Mesenteric fat pad (tissue), 1 donor: ENCODE measurements at regions not wholly inside any gene's neighbourhood (a gene's known extent, or its start where the extent isn't known, plus 50 kb on each side); places are given as distances from the start of the nearest gene placed in this dataset.

Experiments
- DNase-seq: peaks from one replicate; pipeline ENCODE4 v3.0.0-alpha.2; 2020; ENCODE audit warnings: low spot score
- donor health status: DM: yes; HTN: yes; CAD: no.

GRCh38 chr4:8796096-8796495, 75.5 kb downstream of the HMX1 start:
- DNase-seq, result no peak

- no peak for DNase-seq
These were observed 76.5 kb downstream of the HMX1 start for GRCh38 chr4:8795140-8795539.

- DNase-seq, result no peak
These were observed 77.1 kb downstream of the HMX1 start for GRCh38 chr4:8794491-8794890.

- no peak for DNase-seq
These were observed 78.0 kb downstream of the HMX1 start for GRCh38 chr4:8793571-8794160.

- no peak for DNase-seq
These were observed 79.1 kb downstream of the HMX1 start for GRCh38 chr4:8792491-8792890.

- DNase-seq, result no peak
These were observed 80.0 kb downstream of the HMX1 start for GRCh38 chr4:8791609-8792008.

GRCh38 chr4:8790749-8791148, 80.9 kb downstream of the HMX1 start:
- no peak for DNase-seq

GRCh38 chr4:8788174-8788573, 83.5 kb downstream of the HMX1 start:
- DNase-seq, result no peak

GRCh38 chr4:8786166-8786565, 85.5 kb downstream of the HMX1 start:
- no peak for DNase-seq

GRCh38 chr4:8785656-8786142, 85.9 kb downstream of the HMX1 start:
- no peak for DNase-seq

GRCh38 chr4:8783736-8784135, 87.9 kb downstream of the HMX1 start:
- no peak for DNase-seq

GRCh38 chr4:8782135-8782534, 89.5 kb downstream of the HMX1 start:
- DNase-seq, result no peak

GRCh38 chr4:8781641-8782040, 90.0 kb downstream of the HMX1 start:
- no peak for DNase-seq

GRCh38 chr4:8780596-8781368, 90.9 kb downstream of the HMX1 start:
- no peak for DNase-seq

GRCh38 chr4:8780086-8780485, 91.6 kb downstream of the HMX1 start:
- no peak for DNase-seq

GRCh38 chr4:8779490-8779932, 92.1 kb downstream of the HMX1 start:
- DNase-seq, result no peak

- DNase-seq, result no peak
These were observed 92.9 kb downstream of the HMX1 start for GRCh38 chr4:8778760-8779159.

GRCh38 chr4:8778291-8778690, 93.3 kb downstream of the HMX1 start:
- no peak for DNase-seq

- no peak for DNase-seq
These were observed 94.1 kb downstream of the HMX1 start for GRCh38 chr4:8777320-8778196.

- no peak for DNase-seq
These were observed 95.3 kb downstream of the HMX1 start for GRCh38 chr4:8776366-8776765.

GRCh38 chr4:8775751-8776355, 95.8 kb downstream of the HMX1 start:
- DNase-seq, result peak; percentile 41
